ENCODE measurements at regions not wholly inside any gene's neighbourhood (a gene's known extent, or its start where the extent isn't known, plus 50 kb on each side); places are given as distances from the start of the nearest gene placed in this dataset.
A peak's percentile ranks its signal among the peaks of the same experiment; 100 is the strongest.

- peak; percentile 4 for DNase-seq
These were observed 286.5 kb downstream of the PCDH17 start for GRCh38 chr13:57918086-57918485.

DNA sequence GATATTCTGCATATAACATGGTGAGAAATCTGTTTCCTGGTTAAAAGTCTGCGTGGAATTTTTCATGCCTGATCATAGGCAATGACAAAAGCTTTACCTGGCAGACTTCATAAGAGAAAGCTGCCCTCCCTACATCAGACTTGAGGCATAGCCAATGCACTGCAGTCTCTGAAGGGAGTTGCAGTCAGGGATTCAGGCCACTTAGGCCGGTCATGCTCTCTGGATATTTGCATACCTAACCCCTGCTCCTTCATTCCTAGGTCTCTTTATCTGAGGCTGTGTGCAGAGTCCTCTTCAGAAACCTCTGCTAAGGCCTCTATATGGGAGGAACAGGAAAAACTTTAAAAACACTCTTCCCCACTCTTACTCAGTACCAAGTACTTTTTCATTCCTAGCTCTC, 287.4 kb downstream of the PCDH17 start:
- no peak for DNase-seq

GRCh38 chr13:57925250-57925649, 293.7 kb downstream of the PCDH17 start:
- no peak for DNase-seq

- DNase-seq: no peak
These were observed 294.2 kb downstream of the PCDH17 start for GRCh38 chr13:57925751-57926150.

- DNase-seq: no peak
These were observed 300.5 kb downstream of the PCDH17 start for GRCh38 chr13:57932061-57932460.

DNA sequence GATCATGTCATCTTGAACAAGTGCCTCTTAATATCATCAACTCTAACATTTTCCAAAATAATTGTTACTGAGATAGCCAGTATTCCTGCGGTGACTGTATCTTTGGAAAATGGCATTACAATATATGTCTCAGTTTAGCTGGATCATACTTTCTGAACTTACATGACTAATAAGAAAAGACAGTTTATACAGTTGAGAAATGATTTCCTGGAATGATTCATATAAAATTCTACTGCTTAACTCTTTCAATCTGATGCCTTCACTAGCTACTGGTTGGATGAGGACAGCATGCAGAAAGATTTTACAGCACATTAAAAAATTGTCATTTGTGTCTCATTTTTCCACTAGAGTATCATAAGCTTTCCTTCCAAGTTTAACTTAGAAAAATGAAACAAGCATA, 302.1 kb downstream of the PCDH17 start:
- peak; percentile 14 for DNase-seq

DNA sequence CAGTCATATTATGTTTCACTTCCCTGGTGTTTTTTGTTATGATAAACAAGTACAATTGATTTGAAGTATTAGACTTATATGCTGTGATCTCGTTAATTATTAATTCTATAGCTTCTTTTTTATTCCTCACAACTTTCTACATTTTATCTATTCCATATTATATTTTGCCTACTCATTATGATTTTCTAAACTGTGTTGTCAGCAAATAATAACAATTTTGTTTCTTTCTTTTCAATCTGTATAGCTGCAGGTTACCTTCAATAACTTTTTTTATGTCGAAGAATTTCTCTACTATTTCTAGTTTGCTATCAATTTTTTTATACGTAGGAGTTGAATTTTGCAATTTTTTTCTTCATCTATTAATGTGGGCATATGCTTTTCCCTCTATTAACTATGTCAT, 304.4 kb downstream of the PCDH17 start:
- DNase-seq: no peak

DNA sequence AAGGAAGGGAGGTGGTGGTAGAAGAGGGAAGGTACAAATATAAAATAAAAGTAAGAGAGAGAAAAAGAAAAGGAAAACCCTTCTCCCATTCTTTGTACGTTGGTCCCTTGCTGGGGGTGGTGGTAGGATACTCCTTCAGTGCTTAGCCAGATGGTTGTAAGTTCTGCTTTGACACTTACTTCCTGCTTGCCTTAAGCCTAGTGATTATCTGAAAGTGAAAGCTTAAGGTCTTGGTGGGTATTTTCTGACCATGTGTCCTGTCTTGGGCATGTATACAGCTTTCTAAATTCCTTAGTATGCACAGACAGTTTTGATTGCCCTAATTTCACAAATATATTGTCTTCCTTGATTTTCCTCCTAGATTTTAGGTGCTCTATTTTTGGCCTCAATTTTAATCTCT, 314.8 kb downstream of the PCDH17 start:
- DNase-seq: no peak

DNA sequence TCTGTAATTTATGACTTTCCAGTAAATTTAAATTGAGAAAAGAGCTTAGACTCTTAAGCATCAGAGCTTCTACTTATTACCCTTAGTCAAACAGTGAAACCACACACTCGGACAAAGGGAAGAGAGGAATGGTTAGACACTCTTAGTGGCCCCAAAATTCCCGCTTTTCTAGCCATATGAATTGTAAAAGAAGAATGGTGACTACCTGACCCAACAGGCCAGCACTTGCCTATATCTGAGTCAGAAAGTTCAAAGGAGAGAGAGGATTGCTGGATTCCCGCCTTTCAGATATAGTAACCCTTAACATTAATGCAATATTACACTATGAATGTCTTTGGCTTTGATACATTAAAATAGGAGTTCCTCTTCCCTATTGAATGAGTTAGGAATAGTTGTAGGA, 317.3 kb downstream of the PCDH17 start:
- no peak for DNase-seq

- no peak for DNase-seq
These were observed 338.4 kb downstream of the PCDH17 start for GRCh38 chr13:57969951-57970350.

- no peak for DNase-seq
These were observed 338.9 kb downstream of the PCDH17 start for GRCh38 chr13:57970404-57970803.

- DNase-seq: no peak
These were observed 351.2 kb downstream of the PCDH17 start for GRCh38 chr13:57982782-57983181.

DNA sequence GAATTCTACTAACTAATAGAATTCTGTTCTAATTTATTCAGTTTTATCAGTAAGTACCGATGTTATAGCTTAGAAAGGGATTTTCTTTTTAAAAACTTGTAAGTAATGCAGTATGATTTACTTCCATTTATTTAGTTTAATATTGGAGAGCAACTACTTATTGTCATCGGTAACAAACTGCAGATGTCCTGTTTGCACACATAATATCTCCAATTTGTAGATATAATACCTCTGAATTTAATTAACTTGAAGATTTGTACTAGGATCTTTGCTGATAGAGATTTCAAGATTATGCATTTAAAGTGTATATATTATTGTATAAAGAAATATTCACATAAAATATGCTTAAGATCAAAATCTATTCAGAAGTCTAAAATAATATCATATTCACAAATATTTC, 356.7 kb downstream of the PCDH17 start:
- DNase-seq: no peak

GRCh38 chr13:57991041-57991440, 359.5 kb downstream of the PCDH17 start:
- DNase-seq: no peak

DNA sequence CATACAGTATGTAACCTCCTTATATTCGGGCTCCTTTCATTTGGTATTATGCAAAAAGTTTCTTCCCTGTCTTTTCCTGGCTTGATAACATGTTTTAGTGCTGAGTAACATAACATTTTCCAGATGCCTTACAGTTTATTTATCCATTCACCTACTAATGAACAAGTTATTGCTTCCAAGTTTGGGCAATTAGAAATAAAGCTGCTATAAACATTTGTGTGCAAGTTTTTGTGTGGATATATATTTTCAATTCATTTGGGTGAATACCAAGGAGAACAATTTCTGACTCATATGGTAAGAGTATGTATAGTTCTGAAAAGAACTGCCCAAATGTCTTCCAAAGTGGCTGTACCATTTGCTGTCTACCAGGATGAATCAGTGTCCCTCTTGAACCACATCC, 360.9 kb downstream of the PCDH17 start:
- peak; percentile 8 for DNase-seq

GRCh38 chr13:57996717-57997116, 365.2 kb downstream of the PCDH17 start:
- peak; percentile 37 for DNase-seq

DNA sequence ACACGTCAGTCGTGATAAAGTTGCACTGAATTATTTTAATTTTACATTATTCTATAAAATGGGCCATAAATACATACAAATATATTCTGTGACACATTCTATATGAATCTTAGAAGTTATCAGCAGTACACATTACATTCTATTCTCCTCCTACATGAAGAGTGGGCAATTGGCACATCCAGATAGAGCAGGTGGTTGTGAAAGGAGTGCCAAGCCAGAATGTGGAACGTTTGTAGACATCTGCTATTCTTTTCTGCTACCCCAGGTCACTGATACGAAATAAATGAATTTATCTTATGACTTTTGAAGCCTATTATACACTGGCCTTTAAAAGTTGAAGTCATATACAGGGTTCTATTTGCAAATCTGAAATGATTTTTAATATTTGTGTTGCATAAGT, 373.2 kb downstream of the PCDH17 start:
- no peak for DNase-seq

- DNase-seq: no peak
These were observed 386.5 kb downstream of the PCDH17 start for GRCh38 chr13:58018020-58018419.

DNA sequence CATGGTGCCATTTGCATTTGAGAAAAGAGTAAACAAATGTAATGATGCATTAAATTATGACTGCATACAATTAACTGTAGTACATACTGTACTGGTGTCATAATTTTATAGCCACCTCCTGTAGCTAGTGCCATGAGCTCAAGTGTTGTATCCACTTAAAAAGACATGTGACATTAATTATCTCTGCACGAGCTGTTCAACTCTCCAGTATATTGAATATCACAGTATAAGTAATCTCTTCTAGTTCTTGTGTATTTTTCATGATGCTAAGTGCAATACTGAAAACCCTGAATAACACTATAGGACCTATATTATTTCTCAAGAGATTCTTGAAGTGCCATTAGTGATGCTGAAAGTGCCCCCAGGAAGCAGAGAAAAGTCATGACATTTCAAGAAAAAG, 387.3 kb downstream of the PCDH17 start:
- DNase-seq: no peak

GRCh38 chr13:58024103-58024502, 392.6 kb downstream of the PCDH17 start:
- DNase-seq: no peak

- DNase-seq: peak; percentile 26
These were observed 394.3 kb downstream of the PCDH17 start for GRCh38 chr13:58025821-58026220.

DNA sequence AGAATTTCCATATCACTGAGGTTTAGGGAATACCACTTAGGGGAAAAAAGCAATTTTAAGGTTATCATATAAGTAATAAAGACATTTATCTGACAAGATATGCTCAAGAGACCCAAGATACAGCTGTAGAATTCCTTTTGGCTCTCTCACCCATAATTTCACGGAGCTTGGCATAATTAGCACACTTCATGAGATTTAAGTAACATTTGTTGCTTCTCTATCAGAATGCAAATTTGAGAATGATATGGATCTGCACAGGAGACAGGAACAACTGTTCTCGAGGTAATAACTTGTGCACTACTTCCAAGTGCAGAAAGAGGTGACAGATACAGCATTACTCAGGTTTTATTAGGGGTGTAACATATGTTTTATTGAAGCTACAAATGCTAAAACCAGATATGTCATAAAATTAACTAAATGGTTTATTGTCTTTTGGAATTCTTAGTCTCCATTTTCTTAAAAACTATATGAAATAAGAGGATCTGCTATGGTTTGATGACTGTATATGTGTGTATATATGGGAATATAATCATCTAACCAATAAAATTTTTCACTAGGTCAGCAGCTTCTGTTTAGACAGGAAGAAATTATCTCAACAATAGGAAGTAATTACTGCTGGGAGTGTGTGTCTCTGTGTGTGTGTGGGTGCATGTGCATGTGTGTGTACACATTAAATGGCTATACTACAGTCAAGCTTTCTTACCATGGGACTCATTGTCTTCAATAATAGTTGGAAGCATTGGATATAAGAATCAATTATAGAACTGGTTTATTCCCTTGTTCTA, 401.3 kb downstream of the PCDH17 start:
- DNase-seq: no peak

GRCh38 chr13:58043971-58044370, 412.4 kb downstream of the PCDH17 start:
- DNase-seq: no peak

DNA sequence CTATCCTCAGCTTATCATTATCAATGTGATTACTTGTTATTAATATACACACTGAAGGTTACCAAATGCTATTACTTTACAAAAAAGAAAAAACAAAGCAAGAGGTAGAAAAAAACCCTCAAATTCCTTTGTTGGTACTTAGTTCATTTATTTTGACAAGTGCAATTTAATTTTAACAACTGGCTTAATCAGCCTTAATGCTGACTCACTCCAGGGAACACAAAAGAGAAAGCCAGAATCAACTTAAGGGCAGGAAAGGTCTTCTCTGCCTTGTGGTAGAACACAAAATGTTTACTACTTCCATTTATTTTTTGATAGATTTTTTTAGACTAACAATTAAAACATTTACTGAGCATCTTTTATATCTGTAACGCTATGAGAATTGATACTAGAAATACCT, 417.1 kb downstream of the PCDH17 start:
- DNase-seq: no peak

DNA sequence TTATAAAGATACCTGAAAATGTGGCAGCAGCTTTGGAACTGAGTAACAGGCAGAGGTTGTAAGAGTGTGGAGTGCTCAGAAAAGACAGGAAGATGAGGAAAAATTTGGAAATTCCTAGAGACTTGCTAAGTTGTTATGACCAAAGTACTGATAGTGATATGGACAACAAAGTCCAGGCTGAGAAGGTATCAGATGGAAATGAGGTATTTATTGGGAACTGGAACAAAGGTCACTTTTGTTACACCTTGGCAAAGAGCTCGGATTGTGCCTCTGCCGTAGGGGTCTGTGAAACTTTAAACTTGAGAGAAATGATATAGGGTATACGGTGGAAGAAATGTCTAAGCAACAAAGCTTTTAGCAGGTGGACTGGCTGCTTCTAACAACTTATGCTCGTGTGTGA, 419.9 kb downstream of the PCDH17 start:
- no peak for DNase-seq
